ENCODE measurements at regions not wholly inside any gene's neighbourhood (a gene's known extent, or its start where the extent isn't known, plus 50 kb on each side); places are given as distances from the start of the nearest gene placed in this dataset.

DNA sequence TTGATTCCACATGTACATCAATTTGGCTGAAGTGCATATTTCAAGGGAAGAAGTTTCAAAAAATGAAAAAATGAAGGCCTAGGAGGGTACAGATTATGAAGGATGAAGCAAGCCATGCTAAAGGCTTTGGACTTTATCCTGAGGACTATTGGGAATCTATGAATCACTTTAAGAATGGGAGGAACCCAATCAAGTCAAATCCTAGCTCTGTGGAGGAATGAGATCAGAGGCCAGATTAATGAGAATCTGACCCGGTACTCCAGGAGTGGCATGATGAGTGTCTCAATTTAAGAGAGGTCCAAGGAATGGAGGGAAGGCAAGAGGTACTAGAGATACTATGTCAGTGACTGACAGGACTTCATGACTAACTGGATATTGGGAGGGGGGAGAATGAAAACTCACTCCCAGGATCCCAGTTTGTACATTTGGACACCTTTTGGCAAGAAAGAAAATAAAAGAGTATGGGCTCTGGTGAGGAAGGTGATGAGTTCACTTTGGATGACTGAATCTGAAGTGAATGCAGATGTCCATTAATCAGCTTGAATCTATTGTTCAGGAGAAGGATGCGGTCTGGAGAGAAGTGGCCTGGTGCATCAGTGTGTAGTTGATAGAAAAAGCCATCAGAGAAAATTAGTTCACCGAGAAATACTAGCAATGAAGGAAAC lies 349.0 kb downstream of the EFNB2 start (continued):
- TF ChIP-seq REST (IDR thresholded peaks at IDR 0.05; ENCODE audit: low read depth) (no peak), CBX3 (IDR thresholded peaks at IDR 0.05; ENCODE audit: low read depth) (no peak), EZH2 (IDR thresholded peaks at IDR 0.05) (no peak)

DNA sequence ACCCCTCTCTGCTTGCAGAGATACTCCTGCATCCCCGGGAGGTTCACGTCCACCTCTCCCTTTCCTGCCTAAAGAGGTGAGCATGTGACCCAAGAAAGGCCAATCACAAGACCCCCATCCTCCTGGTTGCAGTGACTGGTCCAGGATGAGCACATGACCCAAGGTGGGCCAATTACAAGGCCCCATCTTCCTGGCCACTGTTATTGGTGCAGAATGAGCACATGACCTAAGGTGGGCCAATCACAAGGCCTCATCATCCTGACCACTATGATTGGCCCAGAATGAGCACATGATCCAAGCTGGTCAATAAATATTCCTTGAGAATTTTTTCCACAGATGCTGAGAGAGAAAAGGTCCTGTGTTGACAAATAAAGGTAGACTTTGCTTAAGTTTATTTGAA lies 350.7 kb downstream of the EFNB2 start:
- ChIA-PET CTCF (no interaction called here), POLR2A (no interaction called here), RAD21 (ENCODE audit: low non-redundant PET in 1 of 2, low total read pairs in 2 of 2, uncharacterized antibody in 2 of 2, unreplicated experiment in 2 of 2) (no interaction called here)
- Histone ChIP-seq H2AFZ (ENCODE audit: low read depth, low read length, poor library complexity, severe bottlenecking) (no peak overlapping the region), H3K4me1 (ENCODE audit: control insufficient read depth in 1 of 2, insufficient read depth in 2 of 2, low read length in 2 of 2) (peaks cover 16 to 30% of the 10 kb centered on the region in 2 experiments), H3K9me2 (ENCODE audit: insufficient read depth) (no peaks in the 10 kb centered on the region), H3K36me3 (ENCODE audit: control insufficient read depth in 1 of 2, insufficient read depth in 2 of 2, low read length in 2 of 2) (no peaks in the 10 kb centered on the region), H3K27ac (ENCODE audit: low read depth, low read length) (no peak overlapping the region), H3K4me3 (replicated peaks in 1 of 2; ENCODE audit: low read depth in 1 of 2, low read length in 2 of 2) (no peak overlapping the region), H3K27me3 (ENCODE audit: insufficient read depth, low read length) (no peaks in the 10 kb centered on the region), H3K9ac (ENCODE audit: low read length) (no peak overlapping the region), H3K4me2 (ENCODE audit: low read length) (no peak overlapping the region), H3K9me3 (ENCODE audit: control insufficient read depth in 1 of 2, insufficient read depth in 1 of 2, low read depth in 1 of 2, low read length in 2 of 2) (peaks cover 0 to 4% of the 10 kb centered on the region in 2 experiments; a peak in 1 of 4 replicates), H4K20me1 (ENCODE audit: insufficient read depth) (no peaks in the 10 kb centered on the region), H3K79me2 (ENCODE audit: insufficient read depth, low read length) (no peaks in the 10 kb centered on the region)
- intact Hi-C loops (cut with micrococcal nuclease), result no loop called here
- DNase-seq (ENCODE audit: low read depth, low spot score) (no peak), ATAC-seq (no peak)
- BruUV-seq (replicated peaks), result no TSS peak
- TF ChIP-seq SP1 (IDR thresholded peaks at IDR 0.05; ENCODE audit: low read depth) (no peak), ZFX (IDR thresholded peaks at IDR 0.05) (no peak), ZBTB33 (IDR thresholded peaks at IDR 0.05; ENCODE audit: extremely low read depth, insufficient replicate concordance, low read length) (no peak), CBX3 (IDR thresholded peaks at IDR 0.05; ENCODE audit: low read depth) (no peak), TCF7L2 (IDR thresholded peaks at IDR 0.05; ENCODE audit: borderline replicate concordance, extremely low read depth, insufficient read depth, insufficient read length) (no peak), ZNF274 (IDR thresholded peaks at IDR 0.05; ENCODE audit: low read depth, low read length) (no peak), YY1 (IDR thresholded peaks at IDR 0.05; ENCODE audit: extremely low read depth, insufficient replicate concordance, low read depth, low read length) (no peak), FOSL1 (IDR thresholded peaks at IDR 0.05; ENCODE audit: low read depth) (no peak), RAD21 (IDR thresholded peaks at IDR 0.05; ENCODE audit: low read depth) (no peak), CTCF (IDR thresholded peaks at IDR 0.05 in 2 of 3, conservative IDR thresholded peaks at IDR 0.05 in 1 of 3; ENCODE audit: borderline replicate concordance in 1 of 3, insufficient read depth in 1 of 3, low read depth in 2 of 3, low read length in 2 of 3) (no peak), ELF1 (IDR thresholded peaks at IDR 0.05; ENCODE audit: borderline replicate concordance, low read depth) (no peak), EZH2 (IDR thresholded peaks at IDR 0.05) (no peak), EGR1 (IDR thresholded peaks at IDR 0.05; ENCODE audit: low read depth) (no peak), EZH2phosphoT487 (IDR thresholded peaks at IDR 0.05; ENCODE audit: borderline replicate concordance) (no peak)
- TF ChIP-seq, protein P1, sequence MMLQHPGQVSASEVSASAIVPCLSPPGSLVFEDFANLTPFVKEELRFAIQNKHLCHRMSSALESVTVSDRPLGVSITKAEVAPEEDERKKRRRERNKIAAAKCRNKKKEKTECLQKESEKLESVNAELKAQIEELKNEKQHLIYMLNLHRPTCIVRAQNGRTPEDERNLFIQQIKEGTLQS (IDR thresholded peaks at IDR 0.05), result no peak
- TF ChIP-seq, protein P2, sequence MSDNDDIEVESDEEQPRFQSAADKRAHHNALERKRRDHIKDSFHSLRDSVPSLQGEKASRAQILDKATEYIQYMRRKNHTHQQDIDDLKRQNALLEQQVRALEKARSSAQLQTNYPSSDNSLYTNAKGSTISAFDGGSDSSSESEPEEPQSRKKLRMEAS (IDR thresholded peaks at IDR 0.05), result no peak

Measured in HCT116 (cell line).